ENCODE measurements at regions not wholly inside any gene's neighbourhood (a gene's known extent, or its start where the extent isn't known, plus 50 kb on each side); places are given as distances from the start of the nearest gene placed in this dataset.
"Not testable (repeated sequence)": the region's sequence is repeated elsewhere in the genome, so short reads cannot be mapped to it uniquely, and the experiment has no call there.

GRCh38 chrX:739611-740010, 109.0 kb downstream of the SHOX start:
- H3K9me3 ChIP-seq, result no peaks in the 10 kb centered on the region
- WGBS (ENCODE audit: missing lambda C conversion rate), result 9% methylated on average over 10 of the region's 10 CpGs
- no peak overlapping the region for H3K4me2 ChIP-seq
- H3K4me3 ChIP-seq, result no peak overlapping the region
- ATAC-seq (no peak), DNase-seq (ENCODE audit: low read depth in 1 of 2, low spot score in 1 of 2) (no peak), FAIRE-seq (no peak)
- no peak for TF ChIP-seq ELK1 (IDR thresholded peaks at IDR 0.05; ENCODE audit: low read depth, low read length)
- POLR2A ChIA-PET, result no interaction called here
- H3K4me1 ChIP-seq, result no peaks in the 10 kb centered on the region
- no peak overlapping the region for H3K27ac ChIP-seq
- CTCF ChIA-PET, result no interaction called here

- DNase-seq (ENCODE audit: low read depth in 1 of 2, low spot score in 1 of 2); POLR2A ChIA-PET; H3K27ac ChIP-seq; H3K9me3 ChIP-seq; H3K4me3 ChIP-seq; CTCF ChIA-PET; FAIRE-seq; H3K4me1 ChIP-seq; H3K4me2 ChIP-seq; ATAC-seq: not testable (repeated sequence)
- 91% methylated on average over 3 of the region's 3 CpGs for WGBS (ENCODE audit: missing lambda C conversion rate)
Measured at GRCh38 chrX:737021-737420, 106.4 kb downstream of the SHOX start.

GRCh38 chrX:734362-734761, 103.8 kb downstream of the SHOX start:
- POLR2A ChIA-PET, result no interaction called here

GRCh38 chrX:733961-734360, 103.4 kb downstream of the SHOX start:
- no peak for TF ChIP-seq EHMT2 (IDR thresholded peaks at IDR 0.05; ENCODE audit: low read depth)
- TF ChIP-seq POLR2A (IDR thresholded peaks at IDR 0.05; ENCODE audit: low read length), result no peak
- TF ChIP-seq FOXS1 (CRISPR knock-in tag; IDR thresholded peaks at IDR 0.05), result no peak
- TF ChIP-seq ZFP36 (IDR thresholded peaks at IDR 0.05; ENCODE audit: borderline replicate concordance, partially characterized antibody), result no peak
- no peak for TF ChIP-seq RCOR1 (IDR thresholded peaks at IDR 0.05; ENCODE audit: low read depth, low read length)
- TF ChIP-seq ZSCAN20 (CRISPR knock-in tag; IDR thresholded peaks at IDR 0.05), result no peak
- no peak for TF ChIP-seq RAD21 (conservative IDR thresholded peaks at IDR 0.05 in 1 of 2, IDR thresholded peaks at IDR 0.05 in 1 of 2)
- TF ChIP-seq GATA3 (IDR thresholded peaks at IDR 0.05; ENCODE audit: borderline replicate concordance), result no peak
- TF ChIP-seq CBX8 (IDR thresholded peaks at IDR 0.05), result no peak
- no peak for TF ChIP-seq HMGXB4 (CRISPR knock-in tag; IDR thresholded peaks at IDR 0.05; ENCODE audit: borderline replicate concordance)
- TF ChIP-seq TP53 (CRISPR knock-in tag; IDR thresholded peaks at IDR 0.05), result no peak
- TF ChIP-seq ZNF302 (CRISPR knock-in tag; IDR thresholded peaks at IDR 0.05), result no peak
- TF ChIP-seq ELK1 (IDR thresholded peaks at IDR 0.05; ENCODE audit: low read depth, low read length), result no peak
- no peak for TF ChIP-seq E2F6 (IDR thresholded peaks at IDR 0.05; ENCODE audit: borderline replicate concordance, low read depth)
- no peak for TF ChIP-seq HOXB5 (CRISPR knock-in tag; IDR thresholded peaks at IDR 0.05)
- no peak for TF ChIP-seq ESRRA (IDR thresholded peaks at IDR 0.05; ENCODE audit: borderline replicate concordance, low read length)
- TF ChIP-seq NFE2L2 (conservative IDR thresholded peaks at IDR 0.05; ENCODE audit: low read length), result no peak
- no peak overlapping the region for H3K4me2 ChIP-seq
- no peaks in the 10 kb centered on the region for H3K4me1 ChIP-seq
- ChIA-PET CTCF (no interaction called here), POLR2A (no interaction called here)
- WGBS (ENCODE audit: missing lambda C conversion rate), result 41% methylated on average over 9 of the region's 9 CpGs
- H3K9me3 ChIP-seq, result no peaks in the 10 kb centered on the region
- H3K4me3 ChIP-seq, result no peak overlapping the region
- DNase-seq (ENCODE audit: low read depth in 1 of 2, low spot score in 1 of 2) (no peak), ATAC-seq (no peak), FAIRE-seq (no peak)
- H3K27ac ChIP-seq, result no peak overlapping the region

More at GRCh38 chrX:734362-734761, 103.8 kb downstream of the SHOX start:
- WGBS (ENCODE audit: missing lambda C conversion rate), result 31% methylated on average over 14 of the region's 17 CpGs
- FAIRE-seq (no peak), ATAC-seq (no peak), DNase-seq (ENCODE audit: low read depth in 1 of 2, low spot score in 1 of 2) (no peak)
- H3K4me1 ChIP-seq, result no peaks in the 10 kb centered on the region
- H3K9me3 ChIP-seq, result no peaks in the 10 kb centered on the region
- no peak overlapping the region for H3K4me2 ChIP-seq
- no peak overlapping the region for H3K4me3 ChIP-seq
- CTCF ChIA-PET, result no interaction called here
- no peak overlapping the region for H3K27ac ChIP-seq
- TF ChIP-seq MAX (IDR thresholded peaks at IDR 0.05), result no peak
